HepG2 (cell line): ENCODE measurements at regions not wholly inside any gene's neighbourhood (a gene's known extent, or its start where the extent isn't known, plus 50 kb on each side); places are given as distances from the start of the nearest gene placed in this dataset.

ENCODE experiments used
- ATAC-seq: fragments of 200-7000 bp; cut with Tn5 transposase; 3 replicates; pipeline ENCODE4 v1.9.1; 2020; ENCODE audit warnings: mild to moderate bottlenecking, moderate library complexity
- BruUV-seq: library from RNA; stranded (reverse); fragments of 400-500 nt; replicated peaks from 2 replicates; lab custom pipeline; 2021; lab: Mats Ljungman, UMichigan
- CTCF ChIA-PET: fragments of 300-600 bp; formaldehyde crosslinking; extraction: SDS; loops from one replicate; lab custom pipeline; 2021; ENCODE audit warnings: low total read pairs, inconsistent platforms, low intra/inter-chr PET ratio; lab: Yijun Ruan, JAX
- POLR2A ChIA-PET: fragments of 350-600 bp; sonication (Branson Sonifier 250); formaldehyde crosslinking; loops from one replicate; lab custom pipeline; 2020; ENCODE audit warnings: antibody characterized with exemption, inconsistent platforms; lab: Yijun Ruan, JAX
- DNase-seq: peaks from one replicate; pipeline ENCODE4 v3.0.0-alpha.2; 2015; ENCODE audit warnings: low spot score
- FAIRE-seq: peaks from 3 replicates; lab custom pipeline; 2011; peaks lifted over from hg19 to GRCh38; lab: Jason Lieb, UNC
- H2AFZ ChIP-seq: one replicate; pipeline ENCODE4 v1.6.1; 2011; ENCODE audit warnings: low read length, inconsistent platforms
- H3K27ac ChIP-seq: fragments of 300-600 bp; 3 replicates; pipeline ENCODE4 v1.8.0; 2011; ENCODE audit warnings: mixed run types, mild to moderate bottlenecking, mixed read lengths, low read length, inconsistent platforms; ENCODE audit not compliant: insufficient read depth; ENCODE audit errors: extremely low read length
- H3K27me3 ChIP-seq, 2 experiments: fragments of 200-600 bp in 1 of 2; 2 replicates in 1 of 2; 3 replicates in 1 of 2; pipeline versions ENCODE4 v1.6.0 to v1.8.0; 2011; ENCODE audit warnings: low read length in 2 of 2, mild to moderate bottlenecking in 2 of 2, moderate library complexity in 2 of 2, inconsistent platforms in 1 of 2; ENCODE audit not compliant: insufficient read depth in 2 of 2, control insufficient read depth in 1 of 2
- H3K36me3 ChIP-seq, 2 experiments: fragments of 200-600 bp in 1 of 2; replicated peaks in 1 of 2; 2 replicates in 1 of 2; 3 replicates in 1 of 2; pipeline versions ENCODE4 v1.5.1 to v1.8.0; 2011; ENCODE audit warnings: low read length in 2 of 2, inconsistent platforms in 1 of 2; ENCODE audit not compliant: insufficient read depth in 2 of 2, control insufficient read depth in 1 of 2
- H3K4me1 ChIP-seq: 2 replicates; pipeline ENCODE4 v1.5.1; 2012; ENCODE audit warnings: low read length, inconsistent platforms; ENCODE audit not compliant: insufficient read depth
- H3K4me2 ChIP-seq: 2 replicates; pipeline ENCODE4 v1.6.0; 2011; ENCODE audit warnings: low read depth, low read length, inconsistent platforms
- H3K4me3 ChIP-seq, 3 experiments: fragments of 200-600 bp in 1 of 3; sonication (generic), shearing (Covaris generic) in 1 of 3; replicated peaks in 1 of 3; 2 replicates each; pipeline ENCODE4 v1.5.1; 2011 to 2016; ENCODE audit warnings: low read length in 3 of 3, inconsistent platforms in 2 of 3, low read depth in 2 of 3, mild to moderate bottlenecking in 2 of 3, control low read depth in 1 of 3, mixed read lengths in 1 of 3; ENCODE audit not compliant: insufficient read depth in 1 of 3
- H3K79me2 ChIP-seq: one replicate; pipeline ENCODE4 v1.6.1; 2011; ENCODE audit warnings: low read length, inconsistent platforms; ENCODE audit not compliant: insufficient read depth
- H3K9ac ChIP-seq: 2 replicates; pipeline ENCODE4 v1.6.0; 2011; ENCODE audit warnings: mild to moderate bottlenecking, low read depth, low read length, inconsistent platforms; ENCODE audit not compliant: insufficient read depth
- H3K9me3 ChIP-seq: 2 replicates; pipeline ENCODE4 v1.5.1; 2012; ENCODE audit warnings: mild to moderate bottlenecking, low read length
- H4K20me1 ChIP-seq: 2 replicates; pipeline ENCODE4 v1.6.0; 2011; ENCODE audit warnings: inconsistent platforms, mild to moderate bottlenecking, low read length, moderate library complexity; ENCODE audit not compliant: insufficient read depth
- FOXP1 ChIP-seq, 2 experiments: fragments of 450-650 bp in 1 of 2; IDR thresholded peaks; 2 replicates each; pipeline ENCODE4 v1.6.1; 2017 to 2018; ENCODE audit warnings: antibody characterized with exemption in 1 of 2
- GLI4 ChIP-seq: sonication (generic); formaldehyde crosslinking; IDR thresholded peaks from 2 replicates; pipeline ENCODE4 v1.5.1; 2020; ENCODE audit warnings: missing genetic modification reagents, mild to moderate bottlenecking, moderate library complexity, borderline replicate concordance
- PCBP2 ChIP-seq: fragments of 200-400 bp; formaldehyde crosslinking; optimal IDR thresholded peaks from 2 replicates; pipeline ENCODE3; 2018; ENCODE audit warnings: low read length, low read depth; ENCODE audit not compliant: poor library complexity, severe bottlenecking
- RBM22 ChIP-seq: fragments of 200-400 bp; formaldehyde crosslinking; optimal IDR thresholded peaks from 2 replicates; pipeline ENCODE3; 2017; ENCODE audit warnings: mild to moderate bottlenecking, low read length, moderate library complexity
- RFX1 ChIP-seq: fragments of 450-650 bp; IDR thresholded peaks from 2 replicates; pipeline ENCODE4 v1.6.1; 2017
- SAP130 ChIP-seq: IDR thresholded peaks from 2 replicates; pipeline ENCODE4 v1.6.1; 2016; ENCODE audit warnings: low read depth
- TAF1 ChIP-seq: sonication (generic); formaldehyde crosslinking; IDR thresholded peaks from 2 replicates; pipeline ENCODE4 v1.4.0; 2020; ENCODE audit warnings: missing genetic modification reagents
- XBP1 ChIP-seq: sonication (generic); formaldehyde crosslinking; IDR thresholded peaks from 2 replicates; pipeline ENCODE4 v1.5.0; 2020; ENCODE audit warnings: missing genetic modification reagents
- ZKSCAN5 ChIP-seq: sonication (generic); formaldehyde crosslinking; IDR thresholded peaks from 2 replicates; pipeline ENCODE4 v1.5.1; 2020; ENCODE audit warnings: mild to moderate bottlenecking, missing genetic modification reagents
- ZNF143 ChIP-seq: sonication (generic); formaldehyde crosslinking; IDR thresholded peaks from 2 replicates; pipeline ENCODE4 v1.4.0; 2020; ENCODE audit warnings: missing genetic modification reagents
- ZNF232 ChIP-seq: sonication (generic); formaldehyde crosslinking; IDR thresholded peaks from 2 replicates; pipeline ENCODE4 v1.4.0; 2020; ENCODE audit warnings: missing genetic modification reagents, borderline replicate concordance
- ZNF343 ChIP-seq: sonication (generic); formaldehyde crosslinking; IDR thresholded peaks from 2 replicates; pipeline ENCODE4 v1.4.0; 2020; ENCODE audit warnings: mild to moderate bottlenecking, missing genetic modification reagents
- ZNF432 ChIP-seq: sonication (generic); formaldehyde crosslinking; IDR thresholded peaks from 2 replicates; pipeline ENCODE4 v1.5.0; 2020; ENCODE audit warnings: missing genetic modification reagents, mild to moderate bottlenecking, borderline replicate concordance
- ZNF496 ChIP-seq: sonication (generic); formaldehyde crosslinking; IDR thresholded peaks from 2 replicates; pipeline ENCODE4 v1.8.1; 2023; ENCODE audit warnings: mild to moderate bottlenecking, moderate library complexity, missing genetic modification reagents; ENCODE audit not compliant: insufficient replicate concordance
- ZNF549 ChIP-seq: sonication (generic); formaldehyde crosslinking; IDR thresholded peaks from 2 replicates; pipeline ENCODE4 v1.5.0; 2020; ENCODE audit warnings: missing genetic modification reagents
- ZNF574 ChIP-seq: sonication (generic); formaldehyde crosslinking; IDR thresholded peaks from 2 replicates; pipeline ENCODE4 v1.4.0; 2020; ENCODE audit warnings: missing genetic modification reagents
- ZSCAN31 ChIP-seq: sonication (generic); formaldehyde crosslinking; IDR thresholded peaks from 2 replicates; pipeline ENCODE4 v1.5.0; 2020; ENCODE audit warnings: low read depth, mild to moderate bottlenecking, missing genetic modification reagents
- in situ Hi-C: cut with HindIII; loops from 2 replicates; pipeline ENCODE4 v1.10.0; 2017; ENCODE audit warnings: low pct_unique_long_range_greater_than_20kb; ENCODE audit not compliant: extremely low pct_ligation_motif_present
- intact Hi-C: fragments of 100-400 bp; cut with micrococcal nuclease; formaldehyde crosslinking; loops from one replicate; pipeline ENCODE4 v1.10.0; 2022; ENCODE audit not compliant: unreplicated experiment

- POLR2A ChIA-PET = no interaction called here
- H3K79me2 ChIP-seq = no peaks in the 10 kb centered on the region
- no TSS peak for BruUV-seq
- no peak for TF ChIP-seq RFX1
- TF ChIP-seq ZSCAN31 = no peak
- TF ChIP-seq GLI4 = no peak
- TF ChIP-seq PCBP2 = no peak
- TF ChIP-seq RBM22 = no peak
- TF ChIP-seq ZKSCAN5 (CRISPR knock-in tag) = no peak
- no peak for TF ChIP-seq TAF1
- TF ChIP-seq ZNF232 (CRISPR knock-in tag) = no peak
- TF ChIP-seq ZNF432 (CRISPR knock-in tag) = no peak
- TF ChIP-seq SAP130 (CRISPR knock-in tag) = no peak
- TF ChIP-seq ZNF549 (CRISPR knock-in tag) = no peak
- no peak for TF ChIP-seq ZNF343 (CRISPR knock-in tag)
- TF ChIP-seq ZNF496 (CRISPR knock-in tag) = no peak
- TF ChIP-seq FOXP1 (IDR thresholded peaks at IDR 0.05) = no peak
- TF ChIP-seq FOXP1 (CRISPR knock-in tag; IDR thresholded peaks at IDR 0.05) = no peak
- no peak for TF ChIP-seq ZNF143 (CRISPR knock-in tag)
- no peak for TF ChIP-seq ZNF574 (CRISPR knock-in tag)
- no peak for TF ChIP-seq XBP1 (CRISPR knock-in tag)
- FAIRE-seq (no peak), DNase-seq (no peak), ATAC-seq (no peak)
- no peak overlapping the region for H3K4me3 ChIP-seq
- H3K9ac ChIP-seq = no peak overlapping the region
- H3K9me3 ChIP-seq = peaks cover 78% of the 10 kb centered on the region
- no peak overlapping the region for H3K27ac ChIP-seq
- H3K27me3 ChIP-seq = no peaks in the 10 kb centered on the region
- no peaks in the 10 kb centered on the region for H3K4me1 ChIP-seq
- no peak overlapping the region for H2AFZ ChIP-seq
- H3K36me3 ChIP-seq = no peaks in the 10 kb centered on the region
- H4K20me1 ChIP-seq = no peaks in the 10 kb centered on the region
- intact Hi-C loops = no loop called here
- no peak overlapping the region for H3K4me2 ChIP-seq
- in situ Hi-C loops = no loop called here
- CTCF ChIA-PET = no interaction called here
Observed at GRCh38 chr14:84575681-84576080, 954.3 kb upstream of the FLRT2 start.
